Natural killer cell (primary cell): ENCODE measurements at regions not wholly inside any gene's neighbourhood (a gene's known extent, or its start where the extent isn't known, plus 50 kb on each side); places are given as distances from the start of the nearest gene placed in this dataset.

Source experiments
- ATAC-seq, 3 donors: fragments of 150-1000 bp in 2 of 3; fragments of 200-7000 bp in 1 of 3; cut with Tn5 transposase; 1 replicate in 1 of 3; 2 replicates in 2 of 3; pipeline ENCODE4 v1.10.0; 2021; ENCODE audit warnings: mild to moderate bottlenecking in 2 of 3, moderate library complexity in 2 of 3
- DNase-seq, 2 donors: peaks; one replicate each; pipeline versions ENCODE4 v3.0.0 to v3.0.0-alpha.2; 2013 to 2021; ENCODE audit warnings: mixed read lengths in 1 of 2
- H3K27ac ChIP-seq: one replicate; pipeline ENCODE4 v1.5.1; 2013; ENCODE audit warnings: mild to moderate bottlenecking, low read length
- H3K27me3 ChIP-seq: one replicate; pipeline ENCODE4 v1.6.1; 2013; ENCODE audit warnings: low read length; ENCODE audit not compliant: control insufficient read depth, insufficient read depth
- H3K36me3 ChIP-seq: one replicate; pipeline ENCODE4 v1.6.1; 2013; ENCODE audit warnings: low read length; ENCODE audit not compliant: control insufficient read depth, insufficient read depth
- H3K4me1 ChIP-seq: one replicate; pipeline ENCODE4 v1.6.1; 2013; ENCODE audit warnings: low read length; ENCODE audit not compliant: control insufficient read depth, insufficient read depth
- H3K4me3 ChIP-seq: one replicate; pipeline ENCODE4 v1.5.1; 2013; ENCODE audit warnings: low read length
- H3K9me3 ChIP-seq: one replicate; pipeline ENCODE4 v1.6.1; 2013; ENCODE audit warnings: low read length; ENCODE audit not compliant: control insufficient read depth, insufficient read depth
- H3K27ac Mint-ChIP-seq, 2 donors: one replicate each; pipeline ENCODE4 v1.8.0; 2022; ENCODE audit warnings: mild to moderate bottlenecking in 2 of 2, mixed read lengths in 2 of 2, moderate library complexity in 1 of 2
- H3K27me3 Mint-ChIP-seq, 2 donors: one replicate each; pipeline ENCODE4 v1.8.0; 2022; ENCODE audit warnings: low read depth in 2 of 2, mixed read lengths in 2 of 2
- H3K36me3 Mint-ChIP-seq: one replicate; pipeline ENCODE4 v1.8.0; 2022; ENCODE audit warnings: mixed read lengths
- H3K4me1 Mint-ChIP-seq, 2 donors: one replicate each; pipeline ENCODE4 v1.8.0; 2022; ENCODE audit warnings: mixed read lengths in 2 of 2
- H3K4me3 Mint-ChIP-seq: one replicate; pipeline ENCODE4 v1.8.0; 2022; ENCODE audit warnings: mild to moderate bottlenecking, moderate library complexity, mixed read lengths
- H3K9me3 Mint-ChIP-seq, 2 donors: one replicate each; pipeline ENCODE4 v1.8.0; 2022; ENCODE audit warnings: mixed read lengths in 2 of 2
- WGBS: methylation state at CpG from one replicate; pipeline ENCODE4 v1.1.7; 2013; ENCODE audit warnings: missing lambda C conversion rate; ENCODE audit not compliant: insufficient coverage; 5-methylcytosine and 5-hydroxymethylcytosine counted together
- intact Hi-C: fragments of 100-400 bp; cut with micrococcal nuclease; formaldehyde crosslinking; loops from one replicate; pipeline ENCODE4 v1.14.2; 2022
- TF ChIP-seq, protein P1 (sequence below): fragments of 200-600 bp; IDR thresholded peaks from one replicate; pipeline ENCODE4 v1.8.0; 2022; ENCODE audit warnings: antibody characterized with exemption

- no peak for ATAC-seq
- H3K27me3 Mint-ChIP-seq = no peaks in the 10 kb centered on the region
- H3K9me3 ChIP-seq = no peaks in the 10 kb centered on the region
- TF ChIP-seq, protein P1, sequence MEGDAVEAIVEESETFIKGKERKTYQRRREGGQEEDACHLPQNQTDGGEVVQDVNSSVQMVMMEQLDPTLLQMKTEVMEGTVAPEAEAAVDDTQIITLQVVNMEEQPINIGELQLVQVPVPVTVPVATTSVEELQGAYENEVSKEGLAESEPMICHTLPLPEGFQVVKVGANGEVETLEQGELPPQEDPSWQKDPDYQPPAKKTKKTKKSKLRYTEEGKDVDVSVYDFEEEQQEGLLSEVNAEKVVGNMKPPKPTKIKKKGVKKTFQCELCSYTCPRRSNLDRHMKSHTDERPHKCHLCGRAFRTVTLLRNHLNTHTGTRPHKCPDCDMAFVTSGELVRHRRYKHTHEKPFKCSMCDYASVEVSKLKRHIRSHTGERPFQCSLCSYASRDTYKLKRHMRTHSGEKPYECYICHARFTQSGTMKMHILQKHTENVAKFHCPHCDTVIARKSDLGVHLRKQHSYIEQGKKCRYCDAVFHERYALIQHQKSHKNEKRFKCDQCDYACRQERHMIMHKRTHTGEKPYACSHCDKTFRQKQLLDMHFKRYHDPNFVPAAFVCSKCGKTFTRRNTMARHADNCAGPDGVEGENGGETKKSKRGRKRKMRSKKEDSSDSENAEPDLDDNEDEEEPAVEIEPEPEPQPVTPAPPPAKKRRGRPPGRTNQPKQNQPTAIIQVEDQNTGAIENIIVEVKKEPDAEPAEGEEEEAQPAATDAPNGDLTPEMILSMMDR = no peak
- no peak overlapping the region for H3K4me3 Mint-ChIP-seq
- no peaks in the 10 kb centered on the region for H3K27me3 ChIP-seq
- peaks cover 43% of the 10 kb centered on the region for H3K4me1 ChIP-seq
- no peak for DNase-seq
- H3K4me1 Mint-ChIP-seq = peaks cover 66 to 77% of the 10 kb centered on the region in 2 donors
- H3K36me3 ChIP-seq = no peaks in the 10 kb centered on the region
- H3K9me3 Mint-ChIP-seq = peaks cover 0 to 2% of the 10 kb centered on the region in 2 donors
- WGBS = 98% methylated on average over 3 of the region's 3 CpGs
- H3K27ac Mint-ChIP-seq = peak overlapping the region; percentile 76 to 97
- H3K36me3 Mint-ChIP-seq = no peaks in the 10 kb centered on the region
- H3K4me3 ChIP-seq = no peak overlapping the region
- H3K27ac ChIP-seq = no peak overlapping the region
- intact Hi-C loops = no loop called here
These were observed 336.6 kb upstream of the GATB start for GRCh38 chr4:152097371-152097770.

- Mint-ChIP-seq H3K36me3 (no peaks in the 10 kb centered on the region), H3K27ac (peak overlapping the region; percentile 76 to 97), H3K4me3 (no peak overlapping the region), H3K9me3 (peaks cover 0 to 2% of the 10 kb centered on the region in 2 donors), H3K27me3 (no peaks in the 10 kb centered on the region), H3K4me1 (peaks cover 49 to 62% of the 10 kb centered on the region in 2 donors)
- ATAC-seq = no peak
- H3K9me3 ChIP-seq = no peaks in the 10 kb centered on the region
- intact Hi-C loops = no loop called here
- H3K4me3 ChIP-seq = no peak overlapping the region
- 83% methylated on average over 1 of the region's 1 CpG for WGBS
- H3K27ac ChIP-seq = no peak overlapping the region
- TF ChIP-seq, protein P1 = no peak
- H3K4me1 ChIP-seq = peaks cover 28% of the 10 kb centered on the region
- H3K27me3 ChIP-seq = no peaks in the 10 kb centered on the region
- no peak for DNase-seq
- H3K36me3 ChIP-seq = no peaks in the 10 kb centered on the region
These were observed 334.9 kb upstream of the GATB start for GRCh38 chr4:152095701-152096070.

DNA sequence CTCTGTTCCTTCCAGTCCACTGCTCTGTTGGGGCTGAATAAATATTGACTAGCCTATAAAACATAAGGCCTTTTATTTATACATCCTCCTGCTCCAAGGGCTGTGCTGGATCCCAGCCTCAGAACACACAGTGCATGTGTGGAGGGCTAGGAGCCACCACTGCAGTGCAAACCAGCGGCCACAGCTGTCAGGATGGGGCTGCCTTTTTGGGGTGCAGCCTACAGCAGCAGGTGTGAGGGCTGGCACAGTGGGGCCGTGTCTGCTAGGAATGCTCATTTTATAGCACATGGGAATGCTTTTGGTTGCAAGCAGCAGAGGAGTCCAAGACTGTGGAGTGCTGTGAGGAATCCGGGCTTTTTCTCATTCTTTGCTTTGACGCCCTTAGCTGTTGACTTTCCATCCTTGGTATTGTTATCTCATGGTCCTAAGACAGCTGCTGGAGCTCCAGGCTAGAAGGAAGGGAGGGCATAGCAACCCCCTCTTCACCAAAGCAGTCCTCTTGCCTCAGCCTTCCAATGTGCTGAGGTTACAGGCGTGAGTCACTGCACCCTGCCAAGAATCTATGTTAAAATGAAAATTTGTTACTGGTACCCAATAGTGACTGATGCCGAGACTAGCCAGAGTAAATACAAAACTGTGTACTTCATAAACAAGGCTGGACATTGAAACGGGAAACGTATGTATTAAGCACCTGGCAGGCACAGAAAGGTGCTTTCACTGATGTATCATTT, 334.3 kb upstream of the GATB start:
- H3K27ac Mint-ChIP-seq = peak overlapping the region; percentile 76 to 97
- no peak overlapping the region for H3K4me3 ChIP-seq
- WGBS = 80% methylated on average over 8 of the region's 8 CpGs
- intact Hi-C loops = no loop called here
- H3K27me3 Mint-ChIP-seq = no peaks in the 10 kb centered on the region
- H3K27me3 ChIP-seq = no peaks in the 10 kb centered on the region
- no peaks in the 10 kb centered on the region for H3K9me3 Mint-ChIP-seq
- no peak for DNase-seq
- TF ChIP-seq, protein P1 = no peak
- ATAC-seq = no peak
- H3K4me1 ChIP-seq = peaks cover 28% of the 10 kb centered on the region
- H3K36me3 ChIP-seq = no peaks in the 10 kb centered on the region
- H3K36me3 Mint-ChIP-seq = no peaks in the 10 kb centered on the region
- H3K4me1 Mint-ChIP-seq = peaks cover 44 to 56% of the 10 kb centered on the region in 2 donors
- no peak overlapping the region for H3K4me3 Mint-ChIP-seq
- no peaks in the 10 kb centered on the region for H3K9me3 ChIP-seq
- no peak overlapping the region for H3K27ac ChIP-seq

- 88% methylated on average over 2 of the region's 3 CpGs for WGBS
- H3K36me3 ChIP-seq = no peaks in the 10 kb centered on the region
- Mint-ChIP-seq H3K4me1 (peaks cover 22 to 26% of the 10 kb centered on the region in 2 donors), H3K27me3 (no peaks in the 10 kb centered on the region), H3K4me3 (no peak overlapping the region), H3K27ac (no peak overlapping the region), H3K9me3 (no peaks in the 10 kb centered on the region), H3K36me3 (no peaks in the 10 kb centered on the region)
- no peaks in the 10 kb centered on the region for H3K27me3 ChIP-seq
- no peak overlapping the region for H3K4me3 ChIP-seq
- DNase-seq (no peak), ATAC-seq (no peak)
- TF ChIP-seq, protein P1 = no peak
- intact Hi-C loops = no loop called here
- no peaks in the 10 kb centered on the region for H3K9me3 ChIP-seq
- H3K27ac ChIP-seq = no peak overlapping the region
- H3K4me1 ChIP-seq = peaks cover 9% of the 10 kb centered on the region
These were observed 330.6 kb upstream of the GATB start for GRCh38 chr4:152091405-152091804.
